ENCODE measurements at regions not wholly inside any gene's neighbourhood (a gene's known extent, or its start where the extent isn't known, plus 50 kb on each side); places are given as distances from the start of the nearest gene placed in this dataset.
A peak's percentile ranks its signal among the peaks of the same experiment; 100 is the strongest.

DNA sequence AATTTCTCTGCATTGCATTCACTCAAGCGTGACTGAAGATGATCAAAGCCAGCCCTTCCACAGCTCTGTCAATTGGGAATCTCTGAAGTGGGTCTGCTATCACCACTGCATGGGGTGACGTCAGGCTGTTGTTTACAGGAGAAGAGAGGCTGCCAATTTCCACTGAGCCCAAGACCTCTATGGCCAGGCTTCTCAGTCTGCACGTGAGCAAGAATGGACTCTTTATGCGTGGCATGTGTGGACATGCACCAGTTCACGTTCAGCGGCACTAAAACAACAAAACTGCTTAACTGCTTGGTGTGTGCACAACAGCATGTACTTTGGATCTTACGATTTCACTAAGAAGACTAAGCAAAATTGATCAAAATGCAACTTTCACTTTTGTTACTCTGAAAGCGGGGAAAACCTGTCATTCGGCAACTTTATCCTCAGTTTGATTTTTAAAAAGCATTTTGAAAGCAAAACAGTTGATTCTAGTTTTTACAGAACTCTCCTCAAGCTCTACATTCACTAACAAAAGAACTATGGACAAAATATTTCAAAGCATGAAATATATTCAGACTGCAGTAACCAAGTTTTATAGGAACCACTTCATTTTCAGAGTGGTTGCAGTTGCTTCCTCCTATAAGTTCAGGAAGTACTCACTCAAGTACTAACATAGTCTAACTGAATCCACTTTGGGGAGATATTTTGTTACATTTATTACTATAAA, 77.0 kb upstream of the SERTAD2 start (continued):
- TF ChIP-seq ZNF626 (tag by site-specific recombination; IDR thresholded peaks at IDR 0.05) (no peak), ZNF2 (tag by site-specific recombination; IDR thresholded peaks at IDR 0.05) (peak; percentile 93), ZNF660 (tag by site-specific recombination; IDR thresholded peaks at IDR 0.05) (peak; percentile 84; the same call in 1 of the 2 replicates), IKZF3 (tag by site-specific recombination; IDR thresholded peaks at IDR 0.05) (peak; percentile 91), ZSCAN16 (tag by site-specific recombination; IDR thresholded peaks at IDR 0.05) (no peak), ZBTB1 (tag by site-specific recombination; IDR thresholded peaks at IDR 0.05) (no peak), ZNF214 (tag by site-specific recombination; IDR thresholded peaks at IDR 0.05; ENCODE audit: borderline replicate concordance) (no peak), SETDB1 (IDR thresholded peaks at IDR 0.05; ENCODE audit: insufficient read length, low read length) (peak; percentile 14), ZNF354C (tag by site-specific recombination; IDR thresholded peaks at IDR 0.05; ENCODE audit: borderline replicate concordance, low read depth) (no peak), ZNF664 (tag by site-specific recombination; IDR thresholded peaks at IDR 0.05) (peak; percentile 37; the same call in 1 of the 2 replicates), ZNF701 (tag by site-specific recombination; IDR thresholded peaks at IDR 0.05) (no peak), ZNF426 (tag by site-specific recombination; IDR thresholded peaks at IDR 0.05) (no peak), ZNF600 (tag by site-specific recombination; IDR thresholded peaks at IDR 0.05) (peak; percentile 53; the same call in 1 of the 2 replicates), ZNF514 (tag by site-specific recombination; IDR thresholded peaks at IDR 0.05) (no peak), ZNF624 (tag by site-specific recombination; IDR thresholded peaks at IDR 0.05) (no peak), ZNF830 (tag by site-specific recombination; IDR thresholded peaks at IDR 0.05; ENCODE audit: low read depth) (no peak), ZNF114 (tag by site-specific recombination; IDR thresholded peaks at IDR 0.05) (no peak), ZNF416 (tag by site-specific recombination; IDR thresholded peaks at IDR 0.05) (no peak), ZNF133 (tag by site-specific recombination; IDR thresholded peaks at IDR 0.05) (no peak), ZNF560 (tag by site-specific recombination; IDR thresholded peaks at IDR 0.05; ENCODE audit: borderline replicate concordance) (no peak), ZFP69B (tag by site-specific recombination; IDR thresholded peaks at IDR 0.05) (peak; percentile 70), ZBTB8A (tag by site-specific recombination; IDR thresholded peaks at IDR 0.05) (no peak), ZNF223 (tag by site-specific recombination; IDR thresholded peaks at IDR 0.05) (no peak), ZNF221 (tag by site-specific recombination; IDR thresholded peaks at IDR 0.05; ENCODE audit: borderline replicate concordance) (no peak)
- TF ChIP-seq, protein P1, sequence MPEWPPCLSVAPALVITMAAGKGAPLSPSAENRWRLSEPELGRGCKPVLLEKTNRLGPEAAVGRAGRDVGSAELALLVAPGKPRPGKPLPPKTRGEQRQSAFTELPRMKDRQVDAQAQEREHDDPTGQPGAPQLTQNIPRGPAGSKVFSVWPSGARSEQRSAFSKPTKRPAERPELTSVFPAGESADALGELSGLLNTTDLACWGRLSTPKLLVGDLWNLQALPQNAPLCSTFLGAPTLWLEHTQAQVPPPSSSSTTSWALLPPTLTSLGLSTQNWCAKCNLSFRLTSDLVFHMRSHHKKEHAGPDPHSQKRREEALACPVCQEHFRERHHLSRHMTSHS (tag by site-specific recombination; IDR thresholded peaks at IDR 0.05): no peak
- TF ChIP-seq, protein P2, sequence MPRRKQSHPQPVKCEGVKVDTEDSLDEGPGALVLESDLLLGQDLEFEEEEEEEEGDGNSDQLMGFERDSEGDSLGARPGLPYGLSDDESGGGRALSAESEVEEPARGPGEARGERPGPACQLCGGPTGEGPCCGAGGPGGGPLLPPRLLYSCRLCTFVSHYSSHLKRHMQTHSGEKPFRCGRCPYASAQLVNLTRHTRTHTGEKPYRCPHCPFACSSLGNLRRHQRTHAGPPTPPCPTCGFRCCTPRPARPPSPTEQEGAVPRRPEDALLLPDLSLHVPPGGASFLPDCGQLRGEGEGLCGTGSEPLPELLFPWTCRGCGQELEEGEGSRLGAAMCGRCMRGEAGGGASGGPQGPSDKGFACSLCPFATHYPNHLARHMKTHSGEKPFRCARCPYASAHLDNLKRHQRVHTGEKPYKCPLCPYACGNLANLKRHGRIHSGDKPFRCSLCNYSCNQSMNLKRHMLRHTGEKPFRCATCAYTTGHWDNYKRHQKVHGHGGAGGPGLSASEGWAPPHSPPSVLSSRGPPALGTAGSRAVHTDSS (tag by site-specific recombination; IDR thresholded peaks at IDR 0.05): no peak
- TF ChIP-seq, protein P3, sequence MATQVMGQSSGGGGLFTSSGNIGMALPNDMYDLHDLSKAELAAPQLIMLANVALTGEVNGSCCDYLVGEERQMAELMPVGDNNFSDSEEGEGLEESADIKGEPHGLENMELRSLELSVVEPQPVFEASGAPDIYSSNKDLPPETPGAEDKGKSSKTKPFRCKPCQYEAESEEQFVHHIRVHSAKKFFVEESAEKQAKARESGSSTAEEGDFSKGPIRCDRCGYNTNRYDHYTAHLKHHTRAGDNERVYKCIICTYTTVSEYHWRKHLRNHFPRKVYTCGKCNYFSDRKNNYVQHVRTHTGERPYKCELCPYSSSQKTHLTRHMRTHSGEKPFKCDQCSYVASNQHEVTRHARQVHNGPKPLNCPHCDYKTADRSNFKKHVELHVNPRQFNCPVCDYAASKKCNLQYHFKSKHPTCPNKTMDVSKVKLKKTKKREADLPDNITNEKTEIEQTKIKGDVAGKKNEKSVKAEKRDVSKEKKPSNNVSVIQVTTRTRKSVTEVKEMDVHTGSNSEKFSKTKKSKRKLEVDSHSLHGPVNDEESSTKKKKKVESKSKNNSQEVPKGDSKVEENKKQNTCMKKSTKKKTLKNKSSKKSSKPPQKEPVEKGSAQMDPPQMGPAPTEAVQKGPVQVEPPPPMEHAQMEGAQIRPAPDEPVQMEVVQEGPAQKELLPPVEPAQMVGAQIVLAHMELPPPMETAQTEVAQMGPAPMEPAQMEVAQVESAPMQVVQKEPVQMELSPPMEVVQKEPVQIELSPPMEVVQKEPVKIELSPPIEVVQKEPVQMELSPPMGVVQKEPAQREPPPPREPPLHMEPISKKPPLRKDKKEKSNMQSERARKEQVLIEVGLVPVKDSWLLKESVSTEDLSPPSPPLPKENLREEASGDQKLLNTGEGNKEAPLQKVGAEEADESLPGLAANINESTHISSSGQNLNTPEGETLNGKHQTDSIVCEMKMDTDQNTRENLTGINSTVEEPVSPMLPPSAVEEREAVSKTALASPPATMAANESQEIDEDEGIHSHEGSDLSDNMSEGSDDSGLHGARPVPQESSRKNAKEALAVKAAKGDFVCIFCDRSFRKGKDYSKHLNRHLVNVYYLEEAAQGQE (tag by site-specific recombination; IDR thresholded peaks at IDR 0.05): no peak; the same call in 1 of the 2 replicates
- TF ChIP-seq, protein P4, sequence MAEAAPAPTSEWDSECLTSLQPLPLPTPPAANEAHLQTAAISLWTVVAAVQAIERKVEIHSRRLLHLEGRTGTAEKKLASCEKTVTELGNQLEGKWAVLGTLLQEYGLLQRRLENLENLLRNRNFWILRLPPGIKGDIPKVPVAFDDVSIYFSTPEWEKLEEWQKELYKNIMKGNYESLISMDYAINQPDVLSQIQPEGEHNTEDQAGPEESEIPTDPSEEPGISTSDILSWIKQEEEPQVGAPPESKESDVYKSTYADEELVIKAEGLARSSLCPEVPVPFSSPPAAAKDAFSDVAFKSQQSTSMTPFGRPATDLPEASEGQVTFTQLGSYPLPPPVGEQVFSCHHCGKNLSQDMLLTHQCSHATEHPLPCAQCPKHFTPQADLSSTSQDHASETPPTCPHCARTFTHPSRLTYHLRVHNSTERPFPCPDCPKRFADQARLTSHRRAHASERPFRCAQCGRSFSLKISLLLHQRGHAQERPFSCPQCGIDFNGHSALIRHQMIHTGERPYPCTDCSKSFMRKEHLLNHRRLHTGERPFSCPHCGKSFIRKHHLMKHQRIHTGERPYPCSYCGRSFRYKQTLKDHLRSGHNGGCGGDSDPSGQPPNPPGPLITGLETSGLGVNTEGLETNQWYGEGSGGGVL (tag by site-specific recombination; IDR thresholded peaks at IDR 0.05): no peak
- TF ChIP-seq, protein P5, sequence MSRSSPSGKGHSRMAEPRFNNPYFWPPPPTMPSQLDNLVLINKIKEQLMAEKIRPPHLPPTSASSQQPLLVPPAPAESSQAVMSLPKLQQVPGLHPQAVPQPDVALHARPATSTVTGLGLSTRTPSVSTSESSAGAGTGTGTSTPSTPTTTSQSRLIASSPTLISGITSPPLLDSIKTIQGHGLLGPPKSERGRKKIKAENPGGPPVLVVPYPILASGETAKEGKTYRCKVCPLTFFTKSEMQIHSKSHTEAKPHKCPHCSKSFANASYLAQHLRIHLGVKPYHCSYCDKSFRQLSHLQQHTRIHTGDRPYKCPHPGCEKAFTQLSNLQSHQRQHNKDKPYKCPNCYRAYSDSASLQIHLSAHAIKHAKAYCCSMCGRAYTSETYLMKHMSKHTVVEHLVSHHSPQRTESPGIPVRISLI (tag by site-specific recombination; IDR thresholded peaks at IDR 0.05): 0 out of 2 replicates have a peak, but pooled peaks have one; percentile 28
- TF ChIP-seq, protein P6, sequence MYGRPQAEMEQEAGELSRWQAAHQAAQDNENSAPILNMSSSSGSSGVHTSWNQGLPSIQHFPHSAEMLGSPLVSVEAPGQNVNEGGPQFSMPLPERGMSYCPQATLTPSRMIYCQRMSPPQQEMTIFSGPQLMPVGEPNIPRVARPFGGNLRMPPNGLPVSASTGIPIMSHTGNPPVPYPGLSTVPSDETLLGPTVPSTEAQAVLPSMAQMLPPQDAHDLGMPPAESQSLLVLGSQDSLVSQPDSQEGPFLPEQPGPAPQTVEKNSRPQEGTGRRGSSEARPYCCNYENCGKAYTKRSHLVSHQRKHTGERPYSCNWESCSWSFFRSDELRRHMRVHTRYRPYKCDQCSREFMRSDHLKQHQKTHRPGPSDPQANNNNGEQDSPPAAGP (tag by site-specific recombination; IDR thresholded peaks at IDR 0.05): no peak

All from HEK293 (cell line).